ENCODE measurements at regions not wholly inside any gene's neighbourhood (a gene's known extent, or its start where the extent isn't known, plus 50 kb on each side); places are given as distances from the start of the nearest gene placed in this dataset.
A peak's percentile ranks its signal among the peaks of the same experiment; 100 is the strongest.

DNA sequence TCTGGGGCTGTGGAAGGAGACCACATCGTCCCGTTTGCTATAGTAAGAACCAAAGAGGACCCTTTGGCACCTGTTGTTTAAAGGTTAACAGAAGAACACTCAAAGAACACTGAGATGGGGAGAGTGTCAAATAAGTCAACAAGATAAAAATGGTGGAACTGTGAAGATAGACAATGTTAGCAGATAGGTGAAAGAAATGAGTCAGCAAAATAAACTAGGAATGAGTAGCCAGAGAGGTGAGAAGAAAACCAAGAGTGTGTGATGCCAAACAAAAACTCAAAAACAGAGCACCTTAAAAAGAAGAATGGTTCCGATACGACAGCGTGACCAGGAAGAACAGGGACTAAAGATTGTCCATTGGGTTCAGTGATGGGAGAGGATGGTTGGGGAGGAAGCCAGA is 74.7 kb upstream of the PIWIL1 start:
- no peak for DNase-seq

GRCh38 chr12:130263996-130264395 is 73.7 kb upstream of the PIWIL1 start:
- DNase-seq: no peak

DNA sequence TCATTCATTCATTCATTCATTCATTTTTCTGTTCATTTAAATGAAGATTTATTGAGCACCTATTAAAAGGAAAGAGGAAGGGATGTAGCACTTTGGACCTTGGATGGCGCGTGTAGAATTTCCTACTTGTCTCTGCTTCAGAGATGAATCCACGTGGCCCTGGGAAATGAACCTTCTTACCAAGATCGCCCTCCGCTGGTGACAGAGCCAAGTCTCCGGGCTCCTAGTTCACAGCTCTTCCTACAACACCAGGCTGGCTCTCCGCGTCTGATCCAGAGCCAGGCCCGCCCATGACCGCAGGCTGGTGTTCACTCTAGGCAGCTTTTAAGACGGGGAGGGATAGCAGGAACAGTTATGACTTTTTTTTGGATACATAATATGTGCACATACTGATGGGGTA is 70.9 kb upstream of the PIWIL1 start:
- DNase-seq: no peak

DNA sequence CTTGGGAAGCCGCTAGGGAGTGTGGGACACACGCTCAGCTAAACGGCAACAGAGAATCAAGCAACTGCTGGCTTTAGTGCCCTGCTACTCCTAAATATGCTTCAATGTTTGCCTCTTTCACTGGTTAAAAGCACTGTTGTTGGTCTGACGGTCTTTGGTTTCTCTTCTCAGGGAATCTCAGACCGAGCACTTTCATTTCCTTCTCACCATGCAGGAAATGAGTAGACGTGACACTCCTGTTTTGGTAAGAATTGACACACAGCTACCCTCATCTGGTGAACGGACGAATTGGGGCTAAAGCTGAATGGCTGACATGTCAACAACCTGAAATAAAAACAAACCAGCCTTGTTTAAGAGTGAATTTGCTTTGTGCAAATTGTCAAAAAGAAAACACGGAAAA is 57.5 kb upstream of the PIWIL1 start:
- no peak for DNase-seq

GRCh38 chr12:130280742-130281141 is 56.9 kb upstream of the PIWIL1 start:
- DNase-seq: no peak

DNA sequence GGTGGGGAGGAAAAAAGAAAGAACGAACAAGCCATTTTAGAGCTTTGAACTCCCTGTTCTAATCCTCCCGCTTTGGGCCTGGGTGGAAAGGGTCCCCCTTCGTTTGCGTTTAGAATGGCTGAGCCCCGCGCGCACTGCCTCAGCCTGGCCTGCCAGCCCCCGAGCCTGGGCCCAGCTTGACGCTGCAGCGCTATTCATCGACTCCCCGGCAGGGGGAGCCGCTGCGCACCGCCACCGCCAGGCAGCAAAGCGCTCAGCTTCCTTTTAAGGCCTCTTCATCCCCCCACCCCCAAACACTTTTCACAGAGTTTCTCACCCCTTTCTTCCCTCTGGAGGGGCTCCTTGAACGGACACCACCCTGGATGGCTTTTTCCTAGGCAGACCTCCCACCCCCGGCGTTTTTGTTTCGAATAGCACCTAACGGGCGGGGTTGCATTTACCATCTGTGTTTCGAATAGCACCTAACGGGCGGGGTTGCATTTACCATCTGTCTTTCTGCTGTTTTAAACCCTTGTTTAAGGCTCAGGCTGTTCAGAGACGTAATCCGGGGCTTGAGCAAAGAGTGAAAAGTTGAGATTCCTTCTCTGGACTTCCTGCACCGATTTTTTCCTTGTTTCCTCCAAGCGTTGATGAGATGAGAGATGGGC is 56.4 kb upstream of the PIWIL1 start:
- DNase-seq: peak; percentile 53 to 68

- no peak for DNase-seq
Observed at GRCh38 chr12:130286041-130286440, 51.6 kb upstream of the PIWIL1 start.

- DNase-seq: no peak
Observed at GRCh38 chr12:130286741-130287440, 50.8 kb upstream of the PIWIL1 start.
